Activated CD4-positive, alpha-beta T cell treated with anti-CD3 and anti-CD28 coated beads, Interleukin-2, amount 50 U/mL, for 16 hours (primary cell): ENCODE measurements at regions not wholly inside any gene's neighbourhood (a gene's known extent, or its start where the extent isn't known, plus 50 kb on each side); places are given as distances from the start of the nearest gene placed in this dataset.
"Not testable (repeated sequence)": the region's sequence is repeated elsewhere in the genome, so short reads cannot be mapped to it uniquely, and the experiment has no call there.

ENCODE experiments used
- DNase-seq: peaks from one replicate; pipeline ENCODE4 v3.0.0-alpha.2; 2020

- no peak for DNase-seq
These were observed 369.2 kb upstream of the CCNH start for GRCh38 chr5:87781976-87782375.

- peak; percentile 83 for DNase-seq
These were observed 368.4 kb upstream of the CCNH start for GRCh38 chr5:87780831-87781760.

GRCh38 chr5:87778876-87779275 lies 366.1 kb upstream of the CCNH start:
- no peak for DNase-seq

- DNase-seq: no peak
These were observed 365.1 kb upstream of the CCNH start for GRCh38 chr5:87777877-87778276.

GRCh38 chr5:87776785-87777184 lies 364.1 kb upstream of the CCNH start:
- no peak for DNase-seq

GRCh38 chr5:87776302-87776701 lies 363.6 kb upstream of the CCNH start:
- DNase-seq: not testable (repeated sequence)

GRCh38 chr5:87775228-87775627 lies 362.5 kb upstream of the CCNH start:
- no peak for DNase-seq

- no peak for DNase-seq
These were observed 362.1 kb upstream of the CCNH start for GRCh38 chr5:87774804-87775203.

GRCh38 chr5:87770601-87771121 lies 357.9 kb upstream of the CCNH start:
- no peak for DNase-seq

- DNase-seq: no peak
These were observed 357.4 kb upstream of the CCNH start for GRCh38 chr5:87770016-87770570.

- no peak for DNase-seq
These were observed 356.4 kb upstream of the CCNH start for GRCh38 chr5:87769157-87769556.

- no peak for DNase-seq
These were observed 355.5 kb upstream of the CCNH start for GRCh38 chr5:87768190-87768589.

- DNase-seq: no peak
These were observed 352.3 kb upstream of the CCNH start for GRCh38 chr5:87765009-87765408.

- no peak for DNase-seq
These were observed 349.9 kb upstream of the CCNH start for GRCh38 chr5:87762631-87763030.

- no peak for DNase-seq
These were observed 344.2 kb upstream of the CCNH start for GRCh38 chr5:87756951-87757350.

GRCh38 chr5:87755360-87755759 lies 342.6 kb upstream of the CCNH start:
- DNase-seq: no peak

GRCh38 chr5:87754009-87754757 lies 341.5 kb upstream of the CCNH start:
- no peak for DNase-seq

- no peak for DNase-seq
These were observed 339.6 kb upstream of the CCNH start for GRCh38 chr5:87752362-87752761.

- no peak for DNase-seq
These were observed 339.1 kb upstream of the CCNH start for GRCh38 chr5:87751824-87752223.

GRCh38 chr5:87746891-87747377 lies 334.2 kb upstream of the CCNH start:
- DNase-seq: no peak

- DNase-seq: no peak
These were observed 333.6 kb upstream of the CCNH start for GRCh38 chr5:87746341-87746740.

- no peak for DNase-seq
These were observed 329.2 kb upstream of the CCNH start for GRCh38 chr5:87741881-87742280.

GRCh38 chr5:87735923-87736322 lies 323.2 kb upstream of the CCNH start:
- no peak for DNase-seq
